ENCODE measurements at regions not wholly inside any gene's neighbourhood (a gene's known extent, or its start where the extent isn't known, plus 50 kb on each side); places are given as distances from the start of the nearest gene placed in this dataset.

DNA sequence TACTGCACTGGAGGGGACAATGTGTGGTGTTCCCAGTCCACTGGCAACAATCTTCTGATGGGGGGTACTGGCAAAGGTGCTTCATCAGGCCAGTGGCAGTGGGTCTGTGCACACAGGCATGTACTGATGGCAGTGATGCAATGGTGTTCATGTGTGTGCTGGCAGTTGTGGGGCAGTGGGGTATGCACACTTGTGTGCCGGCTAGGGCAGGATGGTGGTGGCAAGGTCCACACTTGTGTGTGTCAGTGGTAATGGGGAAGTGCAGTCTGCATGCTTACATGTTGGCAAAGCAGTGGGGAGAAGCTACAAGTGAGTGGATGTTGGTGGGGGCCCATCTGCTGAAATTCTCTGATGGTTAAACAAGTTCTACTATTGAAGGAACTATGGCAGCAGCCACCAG lies 504.6 kb upstream of the ZNF462 start:
- Histone ChIP-seq H2AFZ (ENCODE audit: low read length) (no peak overlapping the region), H3K79me2 (ENCODE audit: low read length) (no peaks in the 10 kb centered on the region), H3F3A (ENCODE audit: low read length, unreplicated experiment) (no peaks in the 10 kb centered on the region), H3K9me2 (replicated peaks; ENCODE audit: low read length) (no peaks in the 10 kb centered on the region), H3K9me3 (ENCODE audit: low read length) (no peaks in the 10 kb centered on the region), H3K36me3 (ENCODE audit: low read depth, low read length) (no peaks in the 10 kb centered on the region), H4K20me1 (ENCODE audit: low read length) (no peaks in the 10 kb centered on the region), H3K4me1 (ENCODE audit: insufficient read depth, low read length) (no peaks in the 10 kb centered on the region), H3K4me2 (ENCODE audit: low read length) (no peak overlapping the region), H3K27ac (ENCODE audit: low read length) (no peak overlapping the region), H3K9ac (ENCODE audit: low read length) (no peak overlapping the region), H3K4me3 (ENCODE audit: low read length) (no peak overlapping the region), H3K27me3 (ENCODE audit: low read length) (no peaks in the 10 kb centered on the region)
- no peak for ATAC-seq
- CTCF ChIA-PET: no interaction called here
- TF ChIP-seq CTCF (conservative IDR thresholded peaks at IDR 0.05; ENCODE audit: low read depth, low read length): no peak
- no peak for TF ChIP-seq EZH2phosphoT487 (IDR thresholded peaks at IDR 0.05; ENCODE audit: borderline replicate concordance, low read length)
- TF ChIP-seq EZH2 (IDR thresholded peaks at IDR 0.05; ENCODE audit: low read length, unreplicated experiment): no peak
- intact Hi-C loops (cut with micrococcal nuclease): no loop called here
- DNase-seq: no peak
- POLR2A ChIA-PET (ENCODE audit: unreplicated experiment): no interaction called here
- BruUV-seq (replicated peaks): no TSS peak

DNA sequence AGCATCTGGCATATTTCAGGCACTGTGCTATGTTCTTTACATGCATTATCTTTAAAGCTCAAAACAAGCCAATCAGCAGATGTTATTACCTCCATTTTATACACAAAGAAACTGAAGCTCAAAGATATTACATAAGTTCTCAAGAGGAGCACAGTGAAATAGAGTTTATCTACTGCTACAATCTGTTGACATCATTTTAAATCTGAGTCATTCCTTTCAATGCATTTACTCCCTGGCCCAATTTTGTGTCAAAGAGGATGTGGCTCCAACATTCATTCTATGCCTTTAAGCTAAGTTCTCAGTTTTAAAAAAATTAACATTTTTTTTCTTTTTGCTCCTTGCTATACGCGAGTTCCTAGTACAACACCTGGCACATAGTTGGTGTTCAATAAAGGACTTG lies 486.3 kb upstream of the ZNF462 start:
- CTCF ChIA-PET: no interaction called here

GRCh38 chr9:106383072-106383471 lies 479.9 kb upstream of the ZNF462 start:
- H3K4me2 ChIP-seq (ENCODE audit: low read length): no peak overlapping the region
- no peak overlapping the region for H2AFZ ChIP-seq (ENCODE audit: low read length)
- ATAC-seq (no peak), DNase-seq (no peak)
- H3K9me3 ChIP-seq (ENCODE audit: low read length): no peaks in the 10 kb centered on the region
- no peaks in the 10 kb centered on the region for H3K79me2 ChIP-seq (ENCODE audit: low read length)
- no peaks in the 10 kb centered on the region for H3K36me3 ChIP-seq (ENCODE audit: low read depth, low read length)
- H3K4me3 ChIP-seq (ENCODE audit: low read length): no peak overlapping the region
- ChIA-PET POLR2A (ENCODE audit: unreplicated experiment) (no interaction called here), CTCF (no interaction called here)
- intact Hi-C loops (cut with micrococcal nuclease): no loop called here
- H3K27ac ChIP-seq (ENCODE audit: low read length): no peak overlapping the region
- no TSS peak for BruUV-seq (replicated peaks)
- no peaks in the 10 kb centered on the region for H3K27me3 ChIP-seq (ENCODE audit: low read length)
- TF ChIP-seq CTCF (conservative IDR thresholded peaks at IDR 0.05; ENCODE audit: low read depth, low read length) (no peak), EZH2phosphoT487 (IDR thresholded peaks at IDR 0.05; ENCODE audit: borderline replicate concordance, low read length) (no peak), EZH2 (IDR thresholded peaks at IDR 0.05; ENCODE audit: low read length, unreplicated experiment) (no peak)
- H3K9ac ChIP-seq (ENCODE audit: low read length): no peak overlapping the region
- no peaks in the 10 kb centered on the region for H3F3A ChIP-seq (ENCODE audit: low read length, unreplicated experiment)
- H4K20me1 ChIP-seq (ENCODE audit: low read length): no peaks in the 10 kb centered on the region
- H3K4me1 ChIP-seq (ENCODE audit: insufficient read depth, low read length): no peaks in the 10 kb centered on the region
- H3K9me2 ChIP-seq (replicated peaks; ENCODE audit: low read length): no peaks in the 10 kb centered on the region

More for the DNA sequence above, 486.3 kb upstream of the ZNF462 start:
- Histone ChIP-seq H4K20me1 (ENCODE audit: low read length) (no peaks in the 10 kb centered on the region), H3K9me3 (ENCODE audit: low read length) (no peaks in the 10 kb centered on the region), H3K4me1 (ENCODE audit: insufficient read depth, low read length) (peaks cover 10% of the 10 kb centered on the region), H3F3A (ENCODE audit: low read length, unreplicated experiment) (no peaks in the 10 kb centered on the region), H3K4me3 (ENCODE audit: low read length) (no peak overlapping the region), H3K27me3 (ENCODE audit: low read length) (no peaks in the 10 kb centered on the region), H3K36me3 (ENCODE audit: low read depth, low read length) (no peaks in the 10 kb centered on the region), H3K27ac (ENCODE audit: low read length) (peak overlapping the region; percentile 27), H2AFZ (ENCODE audit: low read length) (no peak overlapping the region), H3K9ac (ENCODE audit: low read length) (no peak overlapping the region), H3K79me2 (ENCODE audit: low read length) (no peaks in the 10 kb centered on the region), H3K9me2 (replicated peaks; ENCODE audit: low read length) (no peaks in the 10 kb centered on the region), H3K4me2 (ENCODE audit: low read length) (peak overlapping the region; percentile 19; the same call in 1 of the 2 replicates)
- no TSS peak for BruUV-seq (replicated peaks)
- POLR2A ChIA-PET (ENCODE audit: unreplicated experiment): no interaction called here
- TF ChIP-seq EZH2 (IDR thresholded peaks at IDR 0.05; ENCODE audit: low read length, unreplicated experiment) (no peak), EZH2phosphoT487 (IDR thresholded peaks at IDR 0.05; ENCODE audit: borderline replicate concordance, low read length) (no peak), CTCF (conservative IDR thresholded peaks at IDR 0.05; ENCODE audit: low read depth, low read length) (no peak)
- intact Hi-C loops (cut with micrococcal nuclease): no loop called here
- DNase-seq (peak; percentile 68), ATAC-seq (no peak; the same call in 1 of the 2 replicates)
